CD14-positive monocyte (primary cell): ENCODE measurements at regions not wholly inside any gene's neighbourhood (a gene's known extent, or its start where the extent isn't known, plus 50 kb on each side); places are given as distances from the start of the nearest gene placed in this dataset.

Experiments used
- DNase-seq, 3 donors: peaks; one replicate each; pipeline ENCODE4 v3.0.0-alpha.2; 2011 to 2022
- H2AFZ ChIP-seq: 2 replicates; pipeline ENCODE4 v1.6.0; 2012; ENCODE audit warnings: mild to moderate bottlenecking, low read depth, low read length, inconsistent platforms; ENCODE audit not compliant: insufficient read depth, poor library complexity, severe bottlenecking
- H3K27ac ChIP-seq, 2 donors: 1 replicate in 1 of 2; 2 replicates in 1 of 2; pipeline ENCODE4 v1.5.1; 2012 to 2013; ENCODE audit warnings: low read length in 2 of 2, control low read depth in 1 of 2, inconsistent platforms in 1 of 2, low read depth in 1 of 2, mild to moderate bottlenecking in 1 of 2
- H3K27me3 ChIP-seq, 2 donors: one replicate each; pipeline versions ENCODE4 v1.6.0 to v1.6.1; 2011 to 2013; ENCODE audit warnings: low read length in 2 of 2; ENCODE audit not compliant: control insufficient read depth in 2 of 2, insufficient read depth in 2 of 2
- H3K36me3 ChIP-seq, 2 donors: replicated peaks in 1 of 2; 1 replicate in 1 of 2; 2 replicates in 1 of 2; pipeline versions ENCODE4 v1.5.1 to v1.6.1; 2012 to 2013; ENCODE audit warnings: low read length in 2 of 2, control low read depth in 1 of 2, inconsistent platforms in 1 of 2, mild to moderate bottlenecking in 1 of 2; ENCODE audit not compliant: insufficient read depth in 2 of 2, control insufficient read depth in 1 of 2
- H3K4me1 ChIP-seq, 2 donors: 1 replicate in 1 of 2; 2 replicates in 1 of 2; pipeline versions ENCODE4 v1.5.1 to v1.6.1; 2012 to 2013; ENCODE audit warnings: low read length in 2 of 2, control low read depth in 1 of 2, inconsistent platforms in 1 of 2, mild to moderate bottlenecking in 1 of 2, moderate library complexity in 1 of 2; ENCODE audit not compliant: insufficient read depth in 2 of 2, control insufficient read depth in 1 of 2
- H3K4me2 ChIP-seq: replicated peaks from 2 replicates; pipeline ENCODE3; 2012; ENCODE audit warnings: low read length, moderate library complexity, mild to moderate bottlenecking; ENCODE audit not compliant: poor library complexity, severe bottlenecking; ENCODE audit errors: extremely low read depth
- H3K4me3 ChIP-seq, 3 experiments: fragments of 200-600 bp in 1 of 3; sonication (generic) in 1 of 3; replicated peaks in 1 of 3; 1 replicate in 2 of 3; 2 replicates in 1 of 3; pipeline ENCODE4 v1.5.1; 2011 to 2013; ENCODE audit warnings: low read length in 3 of 3, mild to moderate bottlenecking in 3 of 3, control low read depth in 2 of 3, low read depth in 2 of 3, inconsistent platforms in 1 of 3, moderate library complexity in 1 of 3
- H3K79me2 ChIP-seq: 2 replicates; pipeline ENCODE4 v1.6.0; 2012; ENCODE audit warnings: mild to moderate bottlenecking, control low read depth, inconsistent platforms, low read length, moderate library complexity; ENCODE audit not compliant: insufficient read depth
- H3K9ac ChIP-seq: 2 replicates; pipeline ENCODE4 v1.6.0; 2017; ENCODE audit warnings: low read length, mild to moderate bottlenecking; ENCODE audit not compliant: insufficient read depth, poor library complexity, severe bottlenecking
- H3K9me3 ChIP-seq, 2 donors: replicated peaks in 1 of 2; 1 replicate in 1 of 2; 2 replicates in 1 of 2; pipeline versions ENCODE4 v1.5.1 to v1.6.1; 2012 to 2013; ENCODE audit warnings: low read length in 2 of 2, control low read depth in 1 of 2; ENCODE audit not compliant: control insufficient read depth in 1 of 2, insufficient read depth in 1 of 2
- H4K20me1 ChIP-seq: 2 replicates; pipeline ENCODE4 v1.6.0; 2012; ENCODE audit warnings: mild to moderate bottlenecking, low read length, control low read depth, moderate library complexity; ENCODE audit not compliant: insufficient read depth
- H3K27ac Mint-ChIP-seq, 7 donors: one replicate each; pipeline ENCODE4 v1.8.0; 2020; ENCODE audit warnings: mild to moderate bottlenecking in 7 of 7, mixed read lengths in 7 of 7, moderate library complexity in 6 of 7, inconsistent platforms in 2 of 7
- H3K27me3 Mint-ChIP-seq, 3 donors: one replicate each; pipeline ENCODE4 v1.8.0; 2021 to 2022; ENCODE audit warnings: low read depth in 3 of 3, mild to moderate bottlenecking in 3 of 3, mixed read lengths in 3 of 3, moderate library complexity in 3 of 3, inconsistent platforms in 1 of 3
- H3K36me3 Mint-ChIP-seq, 2 donors: one replicate each; pipeline ENCODE4 v1.8.0; 2020; ENCODE audit warnings: mixed read lengths in 2 of 2, inconsistent platforms in 1 of 2, mild to moderate bottlenecking in 1 of 2
- H3K4me1 Mint-ChIP-seq: one replicate; pipeline ENCODE4 v1.8.0; 2020; ENCODE audit warnings: mild to moderate bottlenecking, mixed read lengths
- H3K4me3 Mint-ChIP-seq, 2 donors: one replicate each; pipeline ENCODE4 v1.8.0; 2020; ENCODE audit warnings: mild to moderate bottlenecking in 2 of 2, mixed read lengths in 2 of 2, moderate library complexity in 1 of 2
- H3K9me3 Mint-ChIP-seq, 7 donors: one replicate each; pipeline ENCODE4 v1.8.0; 2020 to 2022; ENCODE audit warnings: mixed read lengths in 7 of 7, mild to moderate bottlenecking in 6 of 7, moderate library complexity in 6 of 7, inconsistent platforms in 2 of 7
- CTCF ChIP-seq: fragments of 200-600 bp; IDR thresholded peaks from one replicate; pipeline ENCODE4 v1.8.0; 2022; ENCODE audit warnings: antibody characterized with exemption, mild to moderate bottlenecking
- WGBS: methylation state at CpG from one replicate; pipeline ENCODE4 v1.1.5; 2013; ENCODE audit warnings: missing lambda C conversion rate; ENCODE audit not compliant: insufficient coverage; 5-methylcytosine and 5-hydroxymethylcytosine counted together
- intact Hi-C, 2 donors: fragments of 100-400 bp; cut with micrococcal nuclease; formaldehyde crosslinking; loops; one replicate each; pipeline versions ENCODE4 v1.15.0 to v1.15.1; 2023

- Histone ChIP-seq H3K9me3 (peaks cover 0 to under 1% of the 10 kb centered on the region in 2 donors), H3K27me3 (no peaks in the 10 kb centered on the region), H3K4me1 (peaks cover 30 to 35% of the 10 kb centered on the region in 2 donors), H2AFZ (no peak overlapping the region), H4K20me1 (no peaks in the 10 kb centered on the region), H3K79me2 (no peaks in the 10 kb centered on the region), H3K36me3 (no peaks in the 10 kb centered on the region), H3K9ac (no peak overlapping the region), H3K27ac (no peak overlapping the region), H3K4me3 (no peak overlapping the region), H3K4me2 (no peak overlapping the region)
- H3K27me3 Mint-ChIP-seq = peaks cover 0 to 5% (median 2%) of the 10 kb centered on the region in 3 donors
- H3K27ac Mint-ChIP-seq = no peak overlapping the region
- intact Hi-C loops = no loop called here
- peaks cover 37% of the 10 kb centered on the region for H3K4me1 Mint-ChIP-seq
- no peaks in the 10 kb centered on the region for H3K36me3 Mint-ChIP-seq
- peaks cover 4 to 9% (median 7%) of the 10 kb centered on the region in 7 donors for H3K9me3 Mint-ChIP-seq
- no peak overlapping the region for H3K4me3 Mint-ChIP-seq
- no peak for DNase-seq
- no CpG with 5 or more reads among the region's 2 CpGs for WGBS
- TF ChIP-seq CTCF = no peak
Measured at GRCh38 chr6:14269436-14269835, 151.9 kb downstream of the CD83 start.

GRCh38 chr6:14270142-14270893 lies 152.7 kb downstream of the CD83 start:
- 100% methylated on average over 3 of the region's 5 CpGs for WGBS
- no peak overlapping the region for H3K9ac ChIP-seq
- no peaks in the 10 kb centered on the region for H3K27me3 ChIP-seq
- no peak overlapping the region for H3K4me3 ChIP-seq
- H3K4me3 Mint-ChIP-seq = no peak overlapping the region
- no peak overlapping the region for H3K4me2 ChIP-seq
- TF ChIP-seq CTCF = no peak
- H3K9me3 ChIP-seq = no peaks in the 10 kb centered on the region
- peak overlapping the region in 2 of 7 donors; percentile 51 to 60 for H3K27ac Mint-ChIP-seq
- intact Hi-C loops = loop anchor here in 1 of 2 donors (10.0 kb wide), 1 partner anchor 444 kb away; no protein-coding TSS in a partner anchor
- H3K27ac ChIP-seq = peak overlapping the region in 1 of 2 donors; percentile 40
- H3K4me1 Mint-ChIP-seq = peaks cover 41% of the 10 kb centered on the region
- H3K27me3 Mint-ChIP-seq = peaks cover 0 to 4% (median 2%) of the 10 kb centered on the region in 3 donors
- DNase-seq = peak in 1 of 3 donors; percentile 44
- H3K36me3 ChIP-seq = no peaks in the 10 kb centered on the region
- no peaks in the 10 kb centered on the region for H4K20me1 ChIP-seq
- H3K9me3 Mint-ChIP-seq = peaks cover 0 to 4% (median 2%) of the 10 kb centered on the region in 7 donors
- H3K4me1 ChIP-seq = peaks cover 33 to 37% of the 10 kb centered on the region in 2 donors
- no peaks in the 10 kb centered on the region for H3K36me3 Mint-ChIP-seq
- no peak overlapping the region for H2AFZ ChIP-seq
- no peaks in the 10 kb centered on the region for H3K79me2 ChIP-seq
